GM12875 (cell line): ENCODE measurements at regions not wholly inside any gene's neighbourhood (a gene's known extent, or its start where the extent isn't known, plus 50 kb on each side); places are given as distances from the start of the nearest gene placed in this dataset.

Experiments used
- H3K4me3 ChIP-seq: one replicate; pipeline ENCODE4 v1.5.1; 2011; ENCODE audit warnings: low read depth, low read length, control low read depth
- TF ChIP-seq, protein P1 (sequence below): IDR thresholded peaks from 2 replicates; pipeline ENCODE4 v1.5.1; 2011; ENCODE audit warnings: low read depth, mild to moderate bottlenecking, control low read depth, inconsistent platforms, low read length, moderate library complexity, borderline replicate concordance; ENCODE audit not compliant: insufficient read depth

DNA sequence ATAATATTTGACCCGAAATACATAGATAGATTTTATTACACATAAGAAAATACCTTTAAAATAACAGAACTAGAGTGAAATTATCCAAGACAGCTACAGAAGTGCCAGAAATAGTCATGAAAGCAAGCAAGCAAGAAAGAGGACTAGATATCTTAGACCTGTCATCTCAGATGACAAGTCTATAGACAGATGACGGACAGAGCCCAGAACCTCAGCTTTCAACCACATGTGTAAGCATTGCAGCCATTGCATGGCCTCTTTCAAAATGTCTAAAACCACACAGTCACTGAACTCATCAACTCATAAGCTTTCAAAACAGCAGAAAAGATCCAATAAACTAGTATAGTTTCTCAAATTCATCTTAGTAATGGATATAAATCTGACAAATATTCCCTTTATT is 59.8 kb upstream of the FHIT start:
- TF ChIP-seq, protein P1, sequence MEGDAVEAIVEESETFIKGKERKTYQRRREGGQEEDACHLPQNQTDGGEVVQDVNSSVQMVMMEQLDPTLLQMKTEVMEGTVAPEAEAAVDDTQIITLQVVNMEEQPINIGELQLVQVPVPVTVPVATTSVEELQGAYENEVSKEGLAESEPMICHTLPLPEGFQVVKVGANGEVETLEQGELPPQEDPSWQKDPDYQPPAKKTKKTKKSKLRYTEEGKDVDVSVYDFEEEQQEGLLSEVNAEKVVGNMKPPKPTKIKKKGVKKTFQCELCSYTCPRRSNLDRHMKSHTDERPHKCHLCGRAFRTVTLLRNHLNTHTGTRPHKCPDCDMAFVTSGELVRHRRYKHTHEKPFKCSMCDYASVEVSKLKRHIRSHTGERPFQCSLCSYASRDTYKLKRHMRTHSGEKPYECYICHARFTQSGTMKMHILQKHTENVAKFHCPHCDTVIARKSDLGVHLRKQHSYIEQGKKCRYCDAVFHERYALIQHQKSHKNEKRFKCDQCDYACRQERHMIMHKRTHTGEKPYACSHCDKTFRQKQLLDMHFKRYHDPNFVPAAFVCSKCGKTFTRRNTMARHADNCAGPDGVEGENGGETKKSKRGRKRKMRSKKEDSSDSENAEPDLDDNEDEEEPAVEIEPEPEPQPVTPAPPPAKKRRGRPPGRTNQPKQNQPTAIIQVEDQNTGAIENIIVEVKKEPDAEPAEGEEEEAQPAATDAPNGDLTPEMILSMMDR, result no peak
- no peak overlapping the region for H3K4me3 ChIP-seq

DNA sequence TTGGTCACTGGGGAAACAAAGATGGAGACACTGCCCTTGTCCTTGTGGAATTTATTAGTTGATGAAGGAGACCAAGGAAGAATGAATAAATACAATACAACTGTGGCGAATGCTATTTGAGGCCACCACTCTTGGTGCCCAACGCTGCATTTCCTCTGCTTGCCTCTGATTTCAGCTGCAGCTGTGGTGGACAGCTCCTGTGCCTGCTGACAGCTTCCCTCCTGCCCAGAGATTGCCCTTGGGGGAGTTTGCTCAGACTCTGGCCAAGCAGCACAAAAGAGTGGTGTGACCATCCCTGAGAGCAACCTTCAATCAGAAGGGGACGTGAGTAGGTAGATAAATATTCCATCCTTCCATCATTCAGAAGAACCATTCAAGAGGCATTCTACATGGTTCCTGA is 64.6 kb upstream of the FHIT start:
- TF ChIP-seq, protein P1, result no peak
- no peak overlapping the region for H3K4me3 ChIP-seq

DNA sequence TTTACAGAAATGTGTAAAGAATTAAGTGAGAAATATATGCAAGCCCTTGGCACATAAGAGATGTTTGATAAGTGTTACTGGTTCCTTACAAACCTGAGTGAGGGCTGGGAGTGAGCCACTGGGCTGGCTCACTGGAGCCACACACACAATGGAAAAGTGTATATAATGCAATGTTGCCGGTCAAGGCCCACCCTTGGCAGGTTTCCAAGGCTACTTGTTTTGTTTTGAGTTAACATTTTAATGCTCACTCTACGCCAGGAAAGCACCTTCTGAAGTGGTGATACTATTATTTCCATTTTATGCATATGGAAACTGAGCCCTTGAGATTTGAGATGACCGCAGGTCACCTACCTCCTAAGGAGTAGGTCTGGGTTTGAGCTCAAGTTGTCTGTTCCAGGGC is 71.8 kb upstream of the FHIT start:
- TF ChIP-seq, protein P1, result no peak
- H3K4me3 ChIP-seq, result no peak overlapping the region

DNA sequence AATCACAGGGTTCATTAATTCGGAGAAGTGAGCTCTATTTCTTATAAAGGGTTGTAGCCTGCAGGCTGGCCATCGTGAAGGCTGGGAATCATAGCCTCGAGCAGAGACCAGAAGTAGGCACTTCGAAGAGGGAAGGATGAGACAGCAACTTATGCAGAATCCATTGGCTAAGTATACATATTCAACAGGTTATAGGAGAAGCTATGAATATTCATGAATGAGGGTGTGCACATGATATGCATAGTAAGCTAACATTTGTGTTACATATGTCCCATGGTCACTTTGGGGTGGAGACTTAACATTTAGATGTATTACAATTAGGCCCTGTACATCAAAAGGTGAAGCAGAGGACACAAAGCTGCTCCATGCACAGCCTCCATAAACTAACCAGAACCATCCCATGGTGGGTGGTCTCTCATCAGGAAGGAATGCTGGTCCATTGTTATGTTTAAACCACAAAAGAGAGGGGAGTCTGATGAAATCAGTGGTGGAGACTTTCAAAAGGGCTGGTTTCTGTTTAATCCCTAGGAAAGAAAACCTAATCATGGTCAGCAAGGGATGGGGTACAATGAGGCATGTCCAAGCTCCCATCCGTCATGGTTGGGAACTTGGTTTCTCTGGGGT is 80.8 kb upstream of the FHIT start:
- no peak overlapping the region for H3K4me3 ChIP-seq
- TF ChIP-seq, protein P1, result no peak

DNA sequence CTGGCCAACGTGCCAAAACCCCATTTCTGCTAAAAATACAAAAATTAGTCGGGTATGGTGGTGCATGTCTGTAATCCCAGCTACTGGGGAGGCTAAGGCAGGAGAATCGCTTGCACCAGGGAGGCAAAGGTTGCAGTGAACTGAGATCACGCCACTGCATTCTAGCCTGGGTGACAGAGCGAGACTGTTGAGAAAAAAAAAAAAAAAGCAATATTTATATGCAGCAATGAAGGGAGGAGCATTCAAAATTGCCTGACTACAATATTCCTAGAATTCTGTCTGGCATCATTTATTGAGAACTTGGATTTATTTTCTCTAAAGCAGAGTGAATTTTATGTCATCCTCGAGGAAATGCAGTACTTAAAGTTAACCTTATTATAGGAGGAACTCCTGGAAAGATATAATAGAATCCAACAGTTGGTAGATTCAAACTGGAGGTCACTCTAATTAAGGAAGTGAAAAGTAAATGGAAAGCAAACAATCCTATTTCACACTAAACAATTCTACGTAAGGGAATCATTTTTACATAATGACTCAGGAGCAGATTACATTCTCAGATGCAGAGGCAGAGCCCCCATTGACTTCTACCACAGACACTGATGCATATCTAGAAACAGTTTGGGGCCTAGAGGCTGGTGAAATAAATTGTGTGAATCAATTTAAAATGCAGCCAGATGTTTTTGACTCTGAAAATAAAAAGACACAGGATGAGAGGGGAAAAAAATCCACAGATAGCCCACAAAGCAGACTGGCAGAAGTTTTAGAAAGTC is 82.1 kb upstream of the FHIT start:
- no peak overlapping the region for H3K4me3 ChIP-seq
- TF ChIP-seq, protein P1, result no peak

DNA sequence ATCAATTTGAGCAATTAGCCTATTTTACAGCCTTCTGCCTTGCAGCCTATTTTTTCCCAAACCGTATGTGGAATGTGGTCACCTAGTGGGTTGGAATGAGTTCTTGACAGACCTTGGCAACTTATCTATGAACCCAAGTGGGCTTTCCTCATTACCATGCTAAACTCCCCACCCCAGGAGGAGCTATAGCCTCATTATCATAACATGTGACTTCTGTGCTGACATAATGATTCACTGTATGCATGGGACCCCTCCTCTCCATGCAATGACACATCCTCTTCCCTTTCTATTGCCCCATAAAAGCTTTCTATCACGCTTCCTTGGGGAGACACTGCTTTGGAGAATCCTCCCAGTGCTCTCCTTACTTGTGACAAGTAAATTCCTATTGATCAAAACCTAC is 83.5 kb upstream of the FHIT start:
- TF ChIP-seq, protein P1, result no peak
- no peak overlapping the region for H3K4me3 ChIP-seq

DNA sequence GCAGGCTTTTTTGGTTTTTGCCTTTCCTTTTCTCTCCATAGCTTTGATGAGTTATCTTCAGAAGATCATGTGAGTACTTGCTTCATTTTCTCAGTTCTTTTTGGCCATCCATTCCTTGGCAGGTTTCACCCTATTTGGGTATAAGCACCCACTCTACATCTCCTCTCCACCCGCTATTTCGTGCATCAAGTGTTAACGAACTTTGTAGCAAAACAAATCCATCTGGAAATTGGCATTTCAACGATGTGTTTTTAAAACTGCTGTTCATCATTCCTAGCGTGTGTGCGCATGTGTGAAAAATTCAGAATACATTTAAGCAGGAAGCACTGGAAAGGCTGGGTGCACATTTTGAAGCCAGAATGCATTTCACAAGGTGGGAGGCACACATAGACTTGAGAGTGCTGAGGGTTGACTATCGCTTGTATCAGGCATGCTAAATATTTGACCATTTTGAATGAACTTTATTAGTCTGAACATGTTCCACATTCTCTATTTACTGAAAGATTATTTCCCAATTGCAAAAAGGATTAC is 89.7 kb upstream of the FHIT start:
- TF ChIP-seq, protein P1, result no peak
- H3K4me3 ChIP-seq, result no peak overlapping the region
